Fibroblast of lung (primary cell): ENCODE measurements at regions not wholly inside any gene's neighbourhood (a gene's known extent, or its start where the extent isn't known, plus 50 kb on each side); places are given as distances from the start of the nearest gene placed in this dataset.

ENCODE experiments used
- DNase-seq, 2 donors: peaks; one replicate each; pipeline versions ENCODE4 v3.0.0 to v3.0.0-alpha.2; 2010; ENCODE audit warnings: low read depth in 2 of 2
- H2AFZ ChIP-seq: 2 replicates; pipeline ENCODE4 v1.5.1; 2012; ENCODE audit warnings: low read length, control low read depth, inconsistent platforms
- H3K27ac ChIP-seq: 2 replicates; pipeline ENCODE4 v1.5.1; 2011; ENCODE audit warnings: low read length, control low read depth; ENCODE audit not compliant: insufficient read depth
- H3K27me3 ChIP-seq: 2 replicates; pipeline ENCODE4 v1.5.1; 2011; ENCODE audit warnings: mild to moderate bottlenecking, low read length; ENCODE audit not compliant: control insufficient read depth, insufficient read depth
- H3K36me3 ChIP-seq: 2 replicates; pipeline ENCODE4 v1.5.1; 2011; ENCODE audit warnings: low read length; ENCODE audit not compliant: control insufficient read depth, insufficient read depth
- H3K4me1 ChIP-seq: 2 replicates; pipeline ENCODE4 v1.5.1; 2011; ENCODE audit warnings: low read length; ENCODE audit not compliant: control insufficient read depth, insufficient read depth; ENCODE audit errors: extremely low read depth
- H3K4me2 ChIP-seq: 2 replicates; pipeline ENCODE4 v1.5.1; 2011; ENCODE audit warnings: low read length, control low read depth; ENCODE audit not compliant: insufficient read depth; ENCODE audit errors: extremely low read depth
- H3K4me3 ChIP-seq, 4 experiments: fragments of 200-600 bp in 1 of 4; sonication (generic) in 1 of 4; replicated peaks in 1 of 4; 2 replicates each; pipeline ENCODE4 v1.5.1; 2011 to 2016; ENCODE audit warnings: low read length in 4 of 4, low read depth in 3 of 4, mild to moderate bottlenecking in 3 of 4, control low read depth in 2 of 4, inconsistent platforms in 1 of 4, mixed read lengths in 1 of 4; ENCODE audit not compliant: insufficient read depth in 1 of 4; ENCODE audit errors: control extremely low read depth in 1 of 4
- H3K79me2 ChIP-seq: 2 replicates; pipeline ENCODE4 v1.5.1; 2012; ENCODE audit warnings: mild to moderate bottlenecking, low read length, inconsistent platforms; ENCODE audit not compliant: control insufficient read depth, insufficient read depth
- H3K9ac ChIP-seq: 2 replicates; pipeline ENCODE4 v1.5.1; 2011; ENCODE audit warnings: mild to moderate bottlenecking, low read length, control low read depth; ENCODE audit not compliant: insufficient read depth
- H3K9me3 ChIP-seq: 2 replicates; pipeline ENCODE4 v1.5.1; 2012; ENCODE audit warnings: low read depth, low read length; ENCODE audit not compliant: control insufficient read depth, insufficient read depth
- H4K20me1 ChIP-seq: 2 replicates; pipeline ENCODE4 v1.5.1; 2011; ENCODE audit warnings: low read length; ENCODE audit not compliant: control insufficient read depth, insufficient read depth; ENCODE audit errors: extremely low read depth
- EZH2 ChIP-seq: IDR thresholded peaks from 2 replicates; pipeline ENCODE4 v1.5.1; 2012; ENCODE audit warnings: low read length, control low read depth, mild to moderate bottlenecking; ENCODE audit errors: missing control alignments
- TF ChIP-seq, protein P1 (sequence below), 2 donors: IDR thresholded peaks in 1 of 2; conservative IDR thresholded peaks in 1 of 2; 1 replicate in 1 of 2; 2 replicates in 1 of 2; pipeline ENCODE4 v1.5.1; 2011 to 2012; ENCODE audit warnings: low read length in 2 of 2, control low read depth in 1 of 2, inconsistent platforms in 1 of 2, low read depth in 1 of 2, mild to moderate bottlenecking in 1 of 2

DNA sequence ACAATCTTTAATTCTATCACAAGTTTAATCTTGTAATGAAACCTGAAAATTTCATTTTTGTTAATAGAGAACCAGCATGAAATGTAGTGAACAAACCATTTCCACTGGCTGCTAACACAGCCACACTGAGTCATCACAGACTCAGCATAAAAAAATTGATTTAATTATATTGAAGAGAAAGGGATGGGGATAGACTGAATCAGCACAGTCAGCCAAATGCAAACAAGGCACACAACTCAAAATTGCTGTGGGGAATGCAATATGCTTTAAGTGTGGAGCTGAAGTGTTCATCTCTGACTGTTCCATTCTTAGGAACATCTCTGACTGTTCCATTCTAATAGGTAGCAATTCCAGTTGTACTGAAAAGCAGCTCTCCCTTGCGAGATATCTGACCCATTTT, 299.8 kb downstream of the MRPL39 start:
- no peaks in the 10 kb centered on the region for H3K79me2 ChIP-seq
- no peaks in the 10 kb centered on the region for H3K27me3 ChIP-seq
- no peaks in the 10 kb centered on the region for H4K20me1 ChIP-seq
- peaks cover 3% of the 10 kb centered on the region for H3K4me1 ChIP-seq
- TF ChIP-seq EZH2: no peak
- TF ChIP-seq, protein P1, sequence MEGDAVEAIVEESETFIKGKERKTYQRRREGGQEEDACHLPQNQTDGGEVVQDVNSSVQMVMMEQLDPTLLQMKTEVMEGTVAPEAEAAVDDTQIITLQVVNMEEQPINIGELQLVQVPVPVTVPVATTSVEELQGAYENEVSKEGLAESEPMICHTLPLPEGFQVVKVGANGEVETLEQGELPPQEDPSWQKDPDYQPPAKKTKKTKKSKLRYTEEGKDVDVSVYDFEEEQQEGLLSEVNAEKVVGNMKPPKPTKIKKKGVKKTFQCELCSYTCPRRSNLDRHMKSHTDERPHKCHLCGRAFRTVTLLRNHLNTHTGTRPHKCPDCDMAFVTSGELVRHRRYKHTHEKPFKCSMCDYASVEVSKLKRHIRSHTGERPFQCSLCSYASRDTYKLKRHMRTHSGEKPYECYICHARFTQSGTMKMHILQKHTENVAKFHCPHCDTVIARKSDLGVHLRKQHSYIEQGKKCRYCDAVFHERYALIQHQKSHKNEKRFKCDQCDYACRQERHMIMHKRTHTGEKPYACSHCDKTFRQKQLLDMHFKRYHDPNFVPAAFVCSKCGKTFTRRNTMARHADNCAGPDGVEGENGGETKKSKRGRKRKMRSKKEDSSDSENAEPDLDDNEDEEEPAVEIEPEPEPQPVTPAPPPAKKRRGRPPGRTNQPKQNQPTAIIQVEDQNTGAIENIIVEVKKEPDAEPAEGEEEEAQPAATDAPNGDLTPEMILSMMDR (conservative IDR thresholded peaks at IDR 0.05 in 1 of 2, IDR thresholded peaks at IDR 0.05 in 1 of 2; ENCODE audit: low read depth in 1 of 2, low read length in 2 of 2): no peak
- no peak overlapping the region for H3K9ac ChIP-seq
- no peak overlapping the region for H3K27ac ChIP-seq
- H2AFZ ChIP-seq: no peak overlapping the region
- no peak overlapping the region for H3K4me3 ChIP-seq
- H3K9me3 ChIP-seq: no peaks in the 10 kb centered on the region
- no peak overlapping the region for H3K4me2 ChIP-seq
- H3K36me3 ChIP-seq: no peaks in the 10 kb centered on the region
- DNase-seq: peak; percentile 41 to 77

DNA sequence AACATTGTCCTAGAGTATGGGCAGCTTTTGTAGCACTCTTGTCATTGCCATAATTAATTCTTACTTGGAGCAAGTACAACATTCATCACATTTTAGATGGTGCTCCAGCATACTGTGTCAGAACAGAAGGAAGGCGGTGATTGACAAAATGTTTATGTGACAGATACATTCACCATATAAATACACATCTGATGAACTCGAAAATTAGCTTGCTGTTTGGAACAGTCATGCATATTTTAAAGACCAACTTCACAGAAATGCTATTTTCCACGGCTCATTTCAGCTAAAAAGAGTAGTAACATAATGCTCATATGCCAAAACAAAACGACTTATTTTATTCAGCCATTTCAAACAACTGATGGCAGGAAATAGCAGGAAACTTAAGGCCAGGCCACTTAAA, 302.7 kb downstream of the MRPL39 start:
- no peak for DNase-seq
- H3K27me3 ChIP-seq: no peaks in the 10 kb centered on the region
- TF ChIP-seq EZH2: no peak
- TF ChIP-seq, protein P1 (conservative IDR thresholded peaks at IDR 0.05 in 1 of 2, IDR thresholded peaks at IDR 0.05 in 1 of 2; ENCODE audit: low read depth in 1 of 2, low read length in 2 of 2): no peak
- H4K20me1 ChIP-seq: no peaks in the 10 kb centered on the region
- H3K4me2 ChIP-seq: no peak overlapping the region
- H3K27ac ChIP-seq: no peak overlapping the region
- H3K9me3 ChIP-seq: no peaks in the 10 kb centered on the region
- no peak overlapping the region for H3K4me3 ChIP-seq
- no peaks in the 10 kb centered on the region for H3K36me3 ChIP-seq
- peaks cover 3% of the 10 kb centered on the region for H3K4me1 ChIP-seq
- no peaks in the 10 kb centered on the region for H3K79me2 ChIP-seq
- H3K9ac ChIP-seq: no peak overlapping the region
- no peak overlapping the region for H2AFZ ChIP-seq

DNA sequence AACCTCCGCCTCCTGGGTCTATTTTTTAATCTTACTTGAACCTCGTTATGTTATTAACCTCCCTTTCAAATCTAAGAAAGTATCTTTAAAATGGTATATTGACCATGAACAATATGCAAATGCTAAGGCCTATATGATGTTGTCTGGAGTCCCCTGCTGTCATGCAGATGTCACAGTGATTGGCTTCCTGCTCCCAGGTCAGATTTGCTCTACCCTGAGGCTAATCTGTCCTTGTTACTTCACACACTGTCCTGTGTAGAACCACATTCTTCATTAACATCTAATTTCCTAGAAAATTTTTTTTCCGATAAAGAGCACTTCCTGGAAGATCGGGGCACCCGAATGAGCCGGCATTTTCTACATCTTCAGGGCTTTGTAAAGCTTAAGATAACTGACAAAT, 306.6 kb downstream of the MRPL39 start:
- H3K27ac ChIP-seq: no peak overlapping the region
- TF ChIP-seq EZH2: no peak
- TF ChIP-seq, protein P1 (conservative IDR thresholded peaks at IDR 0.05 in 1 of 2, IDR thresholded peaks at IDR 0.05 in 1 of 2; ENCODE audit: low read depth in 1 of 2, low read length in 2 of 2): no peak

More for the DNA sequence above, 306.6 kb downstream of the MRPL39 start:
- no peaks in the 10 kb centered on the region for H3K4me1 ChIP-seq
- no peaks in the 10 kb centered on the region for H3K79me2 ChIP-seq
- no peaks in the 10 kb centered on the region for H3K9me3 ChIP-seq
- no peaks in the 10 kb centered on the region for H3K27me3 ChIP-seq
- H3K9ac ChIP-seq: no peak overlapping the region
- no peaks in the 10 kb centered on the region for H3K36me3 ChIP-seq
- no peak for DNase-seq
- H4K20me1 ChIP-seq: no peaks in the 10 kb centered on the region
- H3K4me2 ChIP-seq: no peak overlapping the region
- H2AFZ ChIP-seq: no peak overlapping the region
- no peak overlapping the region for H3K4me3 ChIP-seq
